Sigmoid colon (tissue), 6 donors: ENCODE measurements at regions not wholly inside any gene's neighbourhood (a gene's known extent, or its start where the extent isn't known, plus 50 kb on each side); places are given as distances from the start of the nearest gene placed in this dataset.
"Not testable (repeated sequence)": the region's sequence is repeated elsewhere in the genome, so short reads cannot be mapped to it uniquely, and the experiment has no call there.

ENCODE experiments used
- DNase-seq: peaks from one replicate; pipeline ENCODE4 v3.0.0-alpha.2; 2019
- H3K27ac ChIP-seq, 4 donors: fragments of 200-600 bp; sonication (generic); one replicate each; pipeline ENCODE4 v1.5.1; 2016 to 2019; ENCODE audit warnings: mild to moderate bottlenecking in 1 of 4
- H3K27me3 ChIP-seq, 3 donors: fragments of 200-600 bp; sonication (generic); one replicate each; pipeline ENCODE4 v1.5.1; 2019; ENCODE audit warnings: mild to moderate bottlenecking in 1 of 3
- H3K36me3 ChIP-seq, 4 donors: fragments of 200-600 bp; sonication (generic); one replicate each; pipeline ENCODE4 v1.5.1; 2016 to 2019
- H3K4me1 ChIP-seq, 4 donors: fragments of 200-600 bp; sonication (generic); one replicate each; pipeline ENCODE4 v1.5.1; 2017 to 2019
- H3K4me3 ChIP-seq, 4 donors: fragments of 200-600 bp; sonication (generic); one replicate each; pipeline ENCODE4 v1.5.1; 2017 to 2019; ENCODE audit warnings: mild to moderate bottlenecking in 2 of 4, moderate library complexity in 1 of 4
- H3K9me3 ChIP-seq, 4 donors: fragments of 200-600 bp in 3 of 4; sonication (generic) in 3 of 4; one replicate each; pipeline versions ENCODE4 v1.5.1 to v1.6.1; 2013 to 2019
- CTCF ChIP-seq, 4 experiments: fragments of 450-650 bp in 3 of 4; fragments of 200-600 bp in 1 of 4; IDR thresholded peaks; one replicate each; pipeline ENCODE4 v1.5.1; 2016 to 2019; ENCODE audit warnings: antibody characterized with exemption in 4 of 4, mild to moderate bottlenecking in 3 of 4, moderate library complexity in 2 of 4
- EP300 ChIP-seq, 4 donors: sonication (generic); formaldehyde crosslinking; IDR thresholded peaks; one replicate each; pipeline ENCODE4 v1.6.1; 2017; ENCODE audit warnings: antibody characterized with exemption in 4 of 4
- POLR2A ChIP-seq, 2 donors: fragments of 450-650 bp; IDR thresholded peaks; one replicate each; pipeline ENCODE4 v1.6.1; 2016; ENCODE audit warnings: antibody characterized with exemption in 2 of 2, mild to moderate bottlenecking in 2 of 2, moderate library complexity in 2 of 2
- POLR2AphosphoS5 ChIP-seq, 4 donors: sonication (generic); formaldehyde crosslinking; IDR thresholded peaks; one replicate each; pipeline ENCODE4 v1.6.1; 2017; ENCODE audit warnings: antibody characterized with exemption in 4 of 4
- WGBS, 2 donors: extraction: QIAGEN DNeasy Blood & Tissue Kit; methylation state at CpG; one replicate each; pipeline ENCODE4 v1.1.7; 2013; 5-methylcytosine and 5-hydroxymethylcytosine counted together
- intact Hi-C: fragments of 100-400 bp; cut with DNase I; formaldehyde crosslinking; loops from one replicate; pipeline ENCODE4 v1.15.1; 2023
- donor health status: healthy with polysubstance abuse.
- donor health status: healthy.

- TF ChIP-seq POLR2AphosphoS5 (IDR thresholded peaks at IDR 0.05): no peak
- TF ChIP-seq CTCF (IDR thresholded peaks at IDR 0.05): no peak
- TF ChIP-seq EP300 (IDR thresholded peaks at IDR 0.05): no peak
- no peak for TF ChIP-seq POLR2A (IDR thresholded peaks at IDR 0.05)
- WGBS, 2 donors: 60 to 72% methylated on average over 4 of the region's 4 CpGs
- intact Hi-C loops: no loop called here
- Histone ChIP-seq H3K4me1 (peaks cover 0 to 7% (median 0%) of the 10 kb centered on the region in 4 donors), H3K9me3 (peaks cover 0 to 3% (median 0%) of the 10 kb centered on the region in 4 donors), H3K4me3 (no peak overlapping the region), H3K27ac (peak overlapping the region in 3 of 4 donors; percentile 17 to 21 (median 20)), H3K27me3 (no peaks in the 10 kb centered on the region), H3K36me3 (no peaks in the 10 kb centered on the region)
- DNase-seq: no peak
These were observed 578.3 kb upstream of the ADAMTS9 start for GRCh38 chr3:65265942-65266590.

GRCh38 chr3:65265511-65265910 is 577.7 kb upstream of the ADAMTS9 start:
- no peak for DNase-seq
- intact Hi-C loops: no loop called here
- TF ChIP-seq CTCF (IDR thresholded peaks at IDR 0.05) (no peak), EP300 (IDR thresholded peaks at IDR 0.05) (no peak), POLR2A (IDR thresholded peaks at IDR 0.05) (no peak), POLR2AphosphoS5 (IDR thresholded peaks at IDR 0.05) (no peak)

GRCh38 chr3:65262548-65262947 is 574.7 kb upstream of the ADAMTS9 start:
- H3K36me3 ChIP-seq: no peaks in the 10 kb centered on the region
- H3K27me3 ChIP-seq: no peaks in the 10 kb centered on the region
- no peak overlapping the region for H3K4me3 ChIP-seq
- H3K4me1 ChIP-seq: peaks cover 0 to 7% (median 0%) of the 10 kb centered on the region in 4 donors
- peaks cover 0 to 3% (median 0%) of the 10 kb centered on the region in 4 donors for H3K9me3 ChIP-seq
- 82 to 92% methylated on average over 5 of the region's 5 CpGs for WGBS, 2 donors
- intact Hi-C loops: no loop called here
- no peak overlapping the region for H3K27ac ChIP-seq
- no peak for TF ChIP-seq EP300 (IDR thresholded peaks at IDR 0.05)
- peak in 1 of 4 donors; percentile 15 for TF ChIP-seq POLR2AphosphoS5 (IDR thresholded peaks at IDR 0.05)
- no peak for DNase-seq

More at GRCh38 chr3:65265511-65265910, 577.7 kb upstream of the ADAMTS9 start:
- Histone ChIP-seq H3K9me3 (peaks cover 0 to 3% (median 0%) of the 10 kb centered on the region in 4 donors), H3K27me3 (no peaks in the 10 kb centered on the region), H3K4me1 (peaks cover 0 to 7% (median 0%) of the 10 kb centered on the region in 4 donors), H3K4me3 (no peak overlapping the region), H3K36me3 (no peaks in the 10 kb centered on the region), H3K27ac (peak overlapping the region in 3 of 4 donors; percentile 17 to 37 (median 21))
- WGBS, 2 donors: 86 to 91% methylated on average over 4 of the region's 4 CpGs

- Histone ChIP-seq H3K36me3 (no peaks in the 10 kb centered on the region), H3K4me3 (no peak overlapping the region), H3K27ac (no peak overlapping the region), H3K9me3 (peaks cover 0 to 3% (median 0%) of the 10 kb centered on the region in 4 donors), H3K27me3 (no peaks in the 10 kb centered on the region), H3K4me1 (no peaks in the 10 kb centered on the region)
- intact Hi-C loops: no loop called here
- DNase-seq: no peak
- WGBS, 2 donors: 11 to 83% methylated on average over 1 of the region's 1 CpG
- no peak for TF ChIP-seq EP300 (IDR thresholded peaks at IDR 0.05)
- TF ChIP-seq CTCF (IDR thresholded peaks at IDR 0.05): no peak
- TF ChIP-seq POLR2AphosphoS5 (IDR thresholded peaks at IDR 0.05): no peak
- no peak for TF ChIP-seq POLR2A (IDR thresholded peaks at IDR 0.05)
These were observed 572.1 kb upstream of the ADAMTS9 start for GRCh38 chr3:65259946-65260345.

- intact Hi-C loops: not testable (repeated sequence)
These were observed 565.1 kb upstream of the ADAMTS9 start for GRCh38 chr3:65252914-65253313.

GRCh38 chr3:65252266-65252665 is 564.5 kb upstream of the ADAMTS9 start:
- Histone ChIP-seq H3K9me3 (no peaks in the 10 kb centered on the region), H3K4me1 (no peaks in the 10 kb centered on the region), H3K36me3 (no peaks in the 10 kb centered on the region), H3K27me3 (no peaks in the 10 kb centered on the region), H3K27ac (no peak overlapping the region), H3K4me3 (no peak overlapping the region)
- DNase-seq: no peak
- TF ChIP-seq POLR2AphosphoS5 (IDR thresholded peaks at IDR 0.05): no peak
- TF ChIP-seq CTCF (IDR thresholded peaks at IDR 0.05): no peak
- TF ChIP-seq EP300 (IDR thresholded peaks at IDR 0.05): no peak
- no peak for TF ChIP-seq POLR2A (IDR thresholded peaks at IDR 0.05)
- intact Hi-C loops: no loop called here

More at GRCh38 chr3:65252914-65253313, 565.1 kb upstream of the ADAMTS9 start:
- not testable (repeated sequence) for H3K27me3 ChIP-seq, H3K9me3 ChIP-seq, H3K27ac ChIP-seq, H3K4me1 ChIP-seq, H3K36me3 ChIP-seq, H3K4me3 ChIP-seq, DNase-seq
- 73 to 90% methylated on average over 3 of the region's 3 CpGs for WGBS, 2 donors
